Activated CD8-positive, alpha-beta memory T cell treated with anti-CD3 and anti-CD28 coated beads, Interleukin-2, amount 50 U/mL, for 48 hours (primary cell): ENCODE measurements at regions not wholly inside any gene's neighbourhood (a gene's known extent, or its start where the extent isn't known, plus 50 kb on each side); places are given as distances from the start of the nearest gene placed in this dataset.

ENCODE experiments used
- DNase-seq: peaks from one replicate; pipeline ENCODE4 v3.0.0-alpha.2; 2020

GRCh38 chr2:196318517-196319377 lies 147.4 kb upstream of the STK17B start:
- no peak for DNase-seq

- DNase-seq = no peak
Measured at GRCh38 chr2:196322973-196323810, 151.8 kb upstream of the STK17B start.

- DNase-seq = no peak
Measured at GRCh38 chr2:196324211-196324610, 152.8 kb upstream of the STK17B start.

- no peak for DNase-seq
Measured at GRCh38 chr2:196328088-196328680, 156.8 kb upstream of the STK17B start.

- DNase-seq = no peak
Measured at GRCh38 chr2:196329959-196330358, 158.6 kb upstream of the STK17B start.

- no peak for DNase-seq
Measured at GRCh38 chr2:196330645-196331044, 159.3 kb upstream of the STK17B start.

GRCh38 chr2:196331143-196331542 lies 159.8 kb upstream of the STK17B start:
- no peak for DNase-seq

GRCh38 chr2:196331851-196332250 lies 160.5 kb upstream of the STK17B start:
- DNase-seq = no peak

GRCh38 chr2:196333397-196333796 lies 162.0 kb upstream of the STK17B start:
- DNase-seq = no peak

- no peak for DNase-seq
Measured at GRCh38 chr2:196334710-196335109, 163.3 kb upstream of the STK17B start.

GRCh38 chr2:196335221-196335634 lies 163.8 kb upstream of the STK17B start:
- DNase-seq = no peak

GRCh38 chr2:196336207-196336606 lies 164.8 kb upstream of the STK17B start:
- DNase-seq = no peak

GRCh38 chr2:196336715-196337114 lies 165.3 kb upstream of the STK17B start:
- DNase-seq = no peak

GRCh38 chr2:196337208-196337953 lies 166.0 kb upstream of the STK17B start:
- no peak for DNase-seq

GRCh38 chr2:196338440-196338839 lies 167.1 kb upstream of the STK17B start:
- no peak for DNase-seq

GRCh38 chr2:196341277-196341841 lies 170.0 kb upstream of the STK17B start:
- no peak for DNase-seq

GRCh38 chr2:196344397-196344796 lies 173.0 kb upstream of the STK17B start:
- no peak for DNase-seq

- no peak for DNase-seq
Measured at GRCh38 chr2:196353717-196354116, 182.3 kb upstream of the STK17B start.

GRCh38 chr2:196354186-196354585 lies 182.8 kb upstream of the STK17B start:
- no peak for DNase-seq

GRCh38 chr2:196356332-196356731 lies 185.0 kb upstream of the STK17B start:
- no peak for DNase-seq

- no peak for DNase-seq
Measured at GRCh38 chr2:196360650-196361049, 189.3 kb upstream of the STK17B start.

- DNase-seq = no peak
Measured at GRCh38 chr2:196361606-196362326, 190.4 kb upstream of the STK17B start.
